Caco-2 (cell line): ENCODE measurements at regions not wholly inside any gene's neighbourhood (a gene's known extent, or its start where the extent isn't known, plus 50 kb on each side); places are given as distances from the start of the nearest gene placed in this dataset.

Source experiments
- BruUV-seq: library from RNA; stranded (reverse); fragments of 400-500 nt; replicated peaks from 2 replicates; lab custom pipeline; 2021; lab: Mats Ljungman, UMichigan
- CTCF ChIA-PET: fragments of 300-600 bp; sonication (Branson Sonifier 250); formaldehyde crosslinking; loops from one replicate; lab custom pipeline; 2022; ENCODE audit warnings: antibody characterized with exemption; lab: Charles Lee
- POLR2A ChIA-PET: fragments of 300-600 bp; sonication (Branson Sonifier 250); formaldehyde crosslinking; loops from one replicate; lab custom pipeline; 2022; ENCODE audit warnings: antibody characterized with exemption; lab: Charles Lee
- DNase-seq, 2 experiments: peaks; one replicate each; pipeline versions ENCODE4 v3.0.0 to v3.0.0-alpha.2; 2020 to 2022
- H3K27me3 ChIP-seq: replicated peaks from 2 replicates; pipeline ENCODE4 v1.6.0; 2011; ENCODE audit warnings: low read length; ENCODE audit not compliant: control insufficient read depth, insufficient read depth
- H3K36me3 ChIP-seq: 2 replicates; pipeline ENCODE4 v1.5.1; 2011; ENCODE audit warnings: low read length; ENCODE audit not compliant: control insufficient read depth, insufficient read depth
- H3K4me1 ChIP-seq: fragments of 250-450 bp; sonication (Bioruptor Pico); 2 replicates; pipeline ENCODE4 v1.5.1; 2020; ENCODE audit warnings: mild to moderate bottlenecking
- H3K4me3 ChIP-seq: 2 replicates; pipeline ENCODE4 v1.5.1; 2011; ENCODE audit warnings: low read depth, mild to moderate bottlenecking, control low read depth, low read length
- H3K9me3 ChIP-seq: fragments of 250-450 bp; sonication (Bioruptor Pico); 2 replicates; pipeline ENCODE4 v1.5.1; 2020; ENCODE audit warnings: mild to moderate bottlenecking, moderate library complexity
- H3K27ac Mint-ChIP-seq: one replicate; pipeline ENCODE4 v1.8.0; 2022; ENCODE audit warnings: mixed read lengths; ENCODE audit not compliant: unreplicated experiment
- H3K27me3 Mint-ChIP-seq: one replicate; pipeline ENCODE4 v1.8.0; 2022; ENCODE audit warnings: mixed read lengths; ENCODE audit not compliant: insufficient read depth, unreplicated experiment
- H3K36me3 Mint-ChIP-seq: one replicate; pipeline ENCODE4 v1.8.0; 2022; ENCODE audit warnings: mild to moderate bottlenecking, mixed read lengths; ENCODE audit not compliant: insufficient read depth, unreplicated experiment
- H3K4me1 Mint-ChIP-seq: one replicate; pipeline ENCODE4 v1.8.0; 2022; ENCODE audit warnings: low read depth, mixed read lengths; ENCODE audit not compliant: unreplicated experiment
- H3K4me3 Mint-ChIP-seq: one replicate; pipeline ENCODE4 v1.8.0; 2022; ENCODE audit warnings: mild to moderate bottlenecking, moderate library complexity, mixed read lengths; ENCODE audit not compliant: unreplicated experiment
- H3K9me3 Mint-ChIP-seq: one replicate; pipeline ENCODE4 v1.8.0; 2022; ENCODE audit warnings: mixed read lengths; ENCODE audit not compliant: unreplicated experiment
- intact Hi-C: fragments of 100-400 bp; cut with micrococcal nuclease; formaldehyde crosslinking; loops from one replicate; pipeline ENCODE4 v1.10.0; 2022; ENCODE audit not compliant: unreplicated experiment
- TF ChIP-seq, protein P1 (sequence below), 2 experiments: fragments of 200-600 bp in 1 of 2; IDR thresholded peaks; 1 replicate in 1 of 2; 2 replicates in 1 of 2; pipeline versions ENCODE4 v1.5.1 to v1.8.0; 2011 to 2022; ENCODE audit warnings: antibody characterized with exemption in 1 of 2, control low read depth in 1 of 2, inconsistent platforms in 1 of 2, low read depth in 1 of 2, low read length in 1 of 2, mild to moderate bottlenecking in 1 of 2, moderate library complexity in 1 of 2; ENCODE audit not compliant: insufficient read depth in 1 of 2, severe bottlenecking in 1 of 2, unreplicated experiment in 1 of 2

- Histone ChIP-seq H3K27me3 (peaks cover 1% of the 10 kb centered on the region; the same call in 1 of the 2 replicates), H3K36me3 (no peaks in the 10 kb centered on the region), H3K9me3 (no peaks in the 10 kb centered on the region; the same call in 1 of the 2 replicates), H3K4me3 (no peak overlapping the region), H3K4me1 (no peaks in the 10 kb centered on the region)
- Mint-ChIP-seq H3K27me3 (peaks cover 16% of the 10 kb centered on the region), H3K9me3 (no peaks in the 10 kb centered on the region), H3K4me3 (no peak overlapping the region), H3K36me3 (no peaks in the 10 kb centered on the region), H3K27ac (no peak overlapping the region), H3K4me1 (no peaks in the 10 kb centered on the region)
- intact Hi-C loops, result no loop called here
- BruUV-seq, result no TSS peak
- TF ChIP-seq, protein P1, sequence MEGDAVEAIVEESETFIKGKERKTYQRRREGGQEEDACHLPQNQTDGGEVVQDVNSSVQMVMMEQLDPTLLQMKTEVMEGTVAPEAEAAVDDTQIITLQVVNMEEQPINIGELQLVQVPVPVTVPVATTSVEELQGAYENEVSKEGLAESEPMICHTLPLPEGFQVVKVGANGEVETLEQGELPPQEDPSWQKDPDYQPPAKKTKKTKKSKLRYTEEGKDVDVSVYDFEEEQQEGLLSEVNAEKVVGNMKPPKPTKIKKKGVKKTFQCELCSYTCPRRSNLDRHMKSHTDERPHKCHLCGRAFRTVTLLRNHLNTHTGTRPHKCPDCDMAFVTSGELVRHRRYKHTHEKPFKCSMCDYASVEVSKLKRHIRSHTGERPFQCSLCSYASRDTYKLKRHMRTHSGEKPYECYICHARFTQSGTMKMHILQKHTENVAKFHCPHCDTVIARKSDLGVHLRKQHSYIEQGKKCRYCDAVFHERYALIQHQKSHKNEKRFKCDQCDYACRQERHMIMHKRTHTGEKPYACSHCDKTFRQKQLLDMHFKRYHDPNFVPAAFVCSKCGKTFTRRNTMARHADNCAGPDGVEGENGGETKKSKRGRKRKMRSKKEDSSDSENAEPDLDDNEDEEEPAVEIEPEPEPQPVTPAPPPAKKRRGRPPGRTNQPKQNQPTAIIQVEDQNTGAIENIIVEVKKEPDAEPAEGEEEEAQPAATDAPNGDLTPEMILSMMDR (IDR thresholded peaks at IDR 0.05; ENCODE audit: insufficient read depth in 1 of 2, low read depth in 1 of 2, low read length in 1 of 2, severe bottlenecking in 1 of 2, unreplicated experiment in 1 of 2), result no peak
- ChIA-PET CTCF (no interaction called here), POLR2A (no interaction called here)
- no peak for DNase-seq
Measured at GRCh38 chr11:130593064-130593463, 144.6 kb downstream of the ADAMTS15 start.

- no peaks in the 10 kb centered on the region; the same call in 1 of the 2 replicates for H3K9me3 ChIP-seq
- Mint-ChIP-seq H3K36me3 (no peaks in the 10 kb centered on the region), H3K4me3 (no peak overlapping the region), H3K27ac (no peak overlapping the region), H3K4me1 (no peaks in the 10 kb centered on the region), H3K9me3 (no peaks in the 10 kb centered on the region), H3K27me3 (peaks cover 8% of the 10 kb centered on the region)
- TF ChIP-seq, protein P1 (IDR thresholded peaks at IDR 0.05; ENCODE audit: insufficient read depth in 1 of 2, low read depth in 1 of 2, low read length in 1 of 2, severe bottlenecking in 1 of 2, unreplicated experiment in 1 of 2), result no peak
- BruUV-seq, result no TSS peak
- ChIA-PET CTCF (no interaction called here), POLR2A (no interaction called here)
- H3K36me3 ChIP-seq, result no peaks in the 10 kb centered on the region
- intact Hi-C loops, result no loop called here
- no peak overlapping the region for H3K4me3 ChIP-seq
- DNase-seq, result no peak
- H3K27me3 ChIP-seq, result 0 out of 2 replicates have a peak, but pooled peaks cover 1% of the 10 kb centered on the region
- H3K4me1 ChIP-seq, result no peaks in the 10 kb centered on the region
Measured at GRCh38 chr11:130598433-130598832, 150.0 kb downstream of the ADAMTS15 start.

- peaks cover 7% of the 10 kb centered on the region for H3K27me3 Mint-ChIP-seq
- Histone ChIP-seq H3K27me3 (0 out of 2 replicates have a peak, but pooled peaks cover 1% of the 10 kb centered on the region), H3K36me3 (no peaks in the 10 kb centered on the region), H3K9me3 (no peaks in the 10 kb centered on the region; the same call in 1 of the 2 replicates), H3K4me3 (no peak overlapping the region), H3K4me1 (no peaks in the 10 kb centered on the region)
- ChIA-PET POLR2A (no interaction called here), CTCF (interaction anchor here (0.6 kb wide), 1 partner anchor 149 kb away, joined by 3 read pairs; no protein-coding TSS in a partner anchor)
- intact Hi-C loops, result no loop called here
- no peak for DNase-seq
- H3K4me3 Mint-ChIP-seq, result no peak overlapping the region
- no peak overlapping the region for H3K27ac Mint-ChIP-seq
- H3K4me1 Mint-ChIP-seq, result no peaks in the 10 kb centered on the region
- TF ChIP-seq, protein P1 (IDR thresholded peaks at IDR 0.05; ENCODE audit: insufficient read depth in 1 of 2, low read depth in 1 of 2, low read length in 1 of 2, severe bottlenecking in 1 of 2, unreplicated experiment in 1 of 2), result no peak
- H3K36me3 Mint-ChIP-seq, result no peaks in the 10 kb centered on the region
- no peaks in the 10 kb centered on the region for H3K9me3 Mint-ChIP-seq
- no TSS peak for BruUV-seq
Measured at GRCh38 chr11:130599073-130599654, 150.7 kb downstream of the ADAMTS15 start.
